Mesenchymal stem cell (in vitro differentiated cells and primary cell): ENCODE measurements at regions not wholly inside any gene's neighbourhood (a gene's known extent, or its start where the extent isn't known, plus 50 kb on each side); places are given as distances from the start of the nearest gene placed in this dataset.

ENCODE experiments used
- DNase-seq: peaks from one replicate; pipeline ENCODE4 v3.0.0-alpha.2; 2013
- H2AFZ ChIP-seq: one replicate; pipeline ENCODE4 v1.6.1; 2013; ENCODE audit warnings: low read depth, mild to moderate bottlenecking, control low read depth, inconsistent platforms, low read length, moderate library complexity
- H2AK5ac ChIP-seq: 2 replicates; pipeline ENCODE4 v1.6.1; 2013; ENCODE audit warnings: low read length, moderate library complexity, mild to moderate bottlenecking, inconsistent platforms; ENCODE audit not compliant: severe bottlenecking
- H2BK120ac ChIP-seq: one replicate; pipeline ENCODE4 v1.6.1; 2013; ENCODE audit warnings: low read depth, mild to moderate bottlenecking, inconsistent platforms, low read length, moderate library complexity
- H2BK12ac ChIP-seq, 2 experiments: one replicate each; pipeline ENCODE4 v1.6.1; 2013; ENCODE audit warnings: inconsistent platforms in 2 of 2, low read length in 2 of 2, mild to moderate bottlenecking in 2 of 2, moderate library complexity in 2 of 2, control low read depth in 1 of 2
- H2BK15ac ChIP-seq: one replicate; pipeline ENCODE4 v1.6.1; 2013; ENCODE audit warnings: mild to moderate bottlenecking, low read depth, inconsistent platforms; ENCODE audit not compliant: poor library complexity, severe bottlenecking
- H2BK5ac ChIP-seq: 2 replicates; pipeline ENCODE4 v1.6.1; 2013; ENCODE audit warnings: low read depth, mild to moderate bottlenecking, low read length, control low read depth, inconsistent platforms; ENCODE audit not compliant: poor library complexity, severe bottlenecking
- H3K14ac ChIP-seq, 2 experiments: one replicate each; pipeline ENCODE4 v1.6.1; 2013; ENCODE audit warnings: inconsistent platforms in 2 of 2, low read length in 2 of 2, control low read depth in 1 of 2, mild to moderate bottlenecking in 1 of 2, moderate library complexity in 1 of 2
- H3K18ac ChIP-seq, 2 experiments: one replicate each; pipeline ENCODE4 v1.6.1; 2013; ENCODE audit warnings: inconsistent platforms in 2 of 2, low read length in 2 of 2, control low read depth in 1 of 2, low read depth in 1 of 2, mild to moderate bottlenecking in 1 of 2
- H3K23ac ChIP-seq, 2 experiments: one replicate each; pipeline ENCODE4 v1.6.1; 2013; ENCODE audit warnings: inconsistent platforms in 2 of 2, low read length in 2 of 2, mild to moderate bottlenecking in 2 of 2, moderate library complexity in 2 of 2, control low read depth in 1 of 2
- H3K27ac ChIP-seq: 2 replicates; pipeline ENCODE4 v1.5.1; 2013; ENCODE audit warnings: mild to moderate bottlenecking, moderate library complexity, low read length, control low read depth, inconsistent platforms; ENCODE audit not compliant: poor library complexity, severe bottlenecking
- H3K27me3 ChIP-seq, 2 experiments: 2 replicates each; pipeline versions ENCODE4 v1.6.1 to v1.7.0; 2013; ENCODE audit warnings: low read length in 2 of 2, mild to moderate bottlenecking in 2 of 2, moderate library complexity in 2 of 2, control low read depth in 1 of 2, inconsistent platforms in 1 of 2; ENCODE audit not compliant: control insufficient read depth in 1 of 2, insufficient read depth in 1 of 2
- H3K36me3 ChIP-seq, 2 experiments: 2 replicates each; pipeline versions ENCODE4 v1.6.1 to v1.7.0; 2013; ENCODE audit warnings: low read length in 2 of 2, control low read depth in 1 of 2, inconsistent platforms in 1 of 2, low read depth in 1 of 2, mild to moderate bottlenecking in 1 of 2; ENCODE audit not compliant: insufficient read depth in 2 of 2, control insufficient read depth in 1 of 2
- H3K4ac ChIP-seq, 2 experiments: one replicate each; pipeline ENCODE4 v1.6.1; 2013; ENCODE audit warnings: inconsistent platforms in 2 of 2, low read length in 2 of 2, mild to moderate bottlenecking in 2 of 2, moderate library complexity in 2 of 2, control low read depth in 1 of 2, low read depth in 1 of 2
- H3K4me1 ChIP-seq: 2 replicates; pipeline ENCODE4 v1.6.1; 2013; ENCODE audit warnings: low read depth, low read length, control low read depth; ENCODE audit not compliant: control insufficient read depth, insufficient read depth
- H3K4me2 ChIP-seq: 2 replicates; pipeline ENCODE4 v1.6.1; 2013; ENCODE audit warnings: low read length, mild to moderate bottlenecking, inconsistent platforms; ENCODE audit not compliant: poor library complexity, severe bottlenecking
- H3K4me3 ChIP-seq, 2 experiments: 2 replicates each; pipeline versions ENCODE4 v1.5.1 to v1.7.0; 2013; ENCODE audit warnings: low read length in 2 of 2, mild to moderate bottlenecking in 2 of 2, control low read depth in 1 of 2, low read depth in 1 of 2; ENCODE audit not compliant: insufficient read depth in 1 of 2
- H3K79me1 ChIP-seq: replicated peaks from 2 replicates; pipeline ENCODE4 v1.6.1; 2013; ENCODE audit warnings: mild to moderate bottlenecking, control low read depth, low read length, inconsistent platforms; ENCODE audit not compliant: poor library complexity, severe bottlenecking
- H3K9ac ChIP-seq: 2 replicates; pipeline ENCODE4 v1.7.0; 2013; ENCODE audit warnings: mild to moderate bottlenecking, low read length, moderate library complexity
- H3K9me3 ChIP-seq: 2 replicates; pipeline ENCODE4 v1.7.0; 2013; ENCODE audit warnings: mild to moderate bottlenecking, low read length; ENCODE audit not compliant: control insufficient read depth
- H4K8ac ChIP-seq: one replicate; pipeline ENCODE4 v1.6.1; 2013; ENCODE audit warnings: inconsistent platforms, mild to moderate bottlenecking, low read length, moderate library complexity
- H4K91ac ChIP-seq: one replicate; pipeline ENCODE4 v1.6.1; 2013; ENCODE audit warnings: mild to moderate bottlenecking, low read length, inconsistent platforms
- WGBS: methylation state at CpG from one replicate; pipeline ENCODE4 v1.1.7; 2013; ENCODE audit warnings: mixed read lengths; 5-methylcytosine and 5-hydroxymethylcytosine counted together

DNA sequence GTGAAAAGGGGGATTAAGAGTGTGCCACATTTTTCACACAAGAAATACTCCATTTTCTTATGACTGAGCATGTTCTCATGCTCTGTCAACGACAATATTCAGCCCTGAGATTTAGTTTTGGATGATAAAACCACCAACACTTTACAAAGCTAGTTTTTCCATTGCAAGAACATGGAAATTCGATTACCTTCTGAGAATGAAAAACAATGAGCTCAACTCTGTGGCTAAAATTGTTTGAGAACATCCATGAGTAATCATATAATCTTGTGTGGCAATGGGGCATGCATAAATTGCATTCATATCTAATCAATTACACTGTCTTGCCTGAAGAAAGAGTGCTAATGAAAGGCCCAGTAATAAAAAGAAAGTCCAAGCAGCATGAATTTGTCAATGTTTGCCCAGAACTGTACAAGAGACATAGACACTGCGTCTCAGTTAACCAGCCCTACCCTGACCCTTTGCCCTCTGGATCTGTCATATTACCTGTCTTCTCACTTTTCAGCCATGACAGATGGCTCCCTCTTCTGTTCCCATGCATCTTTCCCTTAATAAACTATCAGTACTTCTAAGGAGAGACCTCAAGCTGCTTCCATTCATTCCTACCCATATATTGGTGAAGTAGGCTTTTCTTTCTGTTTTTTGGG is 253.4 kb downstream of the FAM76B start:
- Histone ChIP-seq H2BK120ac (no peak overlapping the region), H3K4ac (no peak overlapping the region), H3K14ac (no peak overlapping the region), H4K91ac (no peak overlapping the region), H3K27ac (no peak overlapping the region), H3K9me3 (peaks cover 3% of the 10 kb centered on the region), H3K18ac (no peak overlapping the region), H2BK5ac (no peak overlapping the region), H3K9ac (no peak overlapping the region), H2BK15ac (no peak overlapping the region), H3K27me3 (no peaks in the 10 kb centered on the region), H3K4me1 (no peaks in the 10 kb centered on the region), H3K23ac (no peak overlapping the region), H3K4me3 (no peak overlapping the region), H3K79me1 (no peaks in the 10 kb centered on the region), H2AK5ac (no peak overlapping the region), H3K36me3 (no peaks in the 10 kb centered on the region), H2BK12ac (peak overlapping the region in 1 of 2 experiments; percentile 63), H3K4me2 (no peak overlapping the region), H2AFZ (no peak overlapping the region), H4K8ac (no peak overlapping the region)
- 92% methylated on average over 2 of the region's 3 CpGs for WGBS
- DNase-seq = no peak

GRCh38 chr11:95534809-95535208 is 254.8 kb downstream of the FAM76B start:
- no peak overlapping the region for H2BK15ac ChIP-seq
- H3K14ac ChIP-seq = no peak overlapping the region
- H3K4me1 ChIP-seq = no peaks in the 10 kb centered on the region
- no peak overlapping the region for H3K18ac ChIP-seq
- H3K9ac ChIP-seq = no peak overlapping the region
- H3K4ac ChIP-seq = no peak overlapping the region
- H3K27ac ChIP-seq = no peak overlapping the region
- no peaks in the 10 kb centered on the region for H3K79me1 ChIP-seq
- H4K8ac ChIP-seq = no peak overlapping the region
- H3K23ac ChIP-seq = no peak overlapping the region
- no peak overlapping the region for H2AFZ ChIP-seq
- no peaks in the 10 kb centered on the region for H3K27me3 ChIP-seq
- no peak overlapping the region for H3K4me3 ChIP-seq
- no peak overlapping the region for H4K91ac ChIP-seq
- H2BK120ac ChIP-seq = no peak overlapping the region
- no peak overlapping the region for H2AK5ac ChIP-seq
- no peak overlapping the region for H3K4me2 ChIP-seq
- H2BK5ac ChIP-seq = no peak overlapping the region
- H3K36me3 ChIP-seq = no peaks in the 10 kb centered on the region
- H2BK12ac ChIP-seq = no peak overlapping the region
- H3K9me3 ChIP-seq = peaks cover 3% of the 10 kb centered on the region
- no peak for DNase-seq

DNA sequence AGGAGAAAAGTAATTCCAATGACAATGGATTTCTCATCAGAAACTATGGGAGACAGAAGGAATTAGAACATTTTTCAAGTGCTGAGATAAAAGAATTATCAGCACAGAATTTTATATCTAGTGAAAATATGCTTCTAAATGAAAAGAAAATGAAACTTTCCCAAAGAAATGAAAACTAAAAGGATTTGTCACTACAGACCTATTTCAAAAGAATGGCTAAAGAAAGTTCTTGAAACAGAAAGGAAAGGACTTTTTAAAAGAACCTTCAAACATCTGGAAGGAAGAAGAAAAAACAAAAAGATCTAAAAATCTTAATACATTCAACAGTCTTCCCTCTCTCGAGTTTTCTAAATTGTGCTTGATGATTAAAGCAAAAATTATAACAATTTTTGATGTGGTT is 255.4 kb downstream of the FAM76B start:
- no CpG with 5 or more reads among the region's 1 CpG for WGBS
- no peak overlapping the region for H3K27ac ChIP-seq
- H2AK5ac ChIP-seq = no peak overlapping the region

DNA sequence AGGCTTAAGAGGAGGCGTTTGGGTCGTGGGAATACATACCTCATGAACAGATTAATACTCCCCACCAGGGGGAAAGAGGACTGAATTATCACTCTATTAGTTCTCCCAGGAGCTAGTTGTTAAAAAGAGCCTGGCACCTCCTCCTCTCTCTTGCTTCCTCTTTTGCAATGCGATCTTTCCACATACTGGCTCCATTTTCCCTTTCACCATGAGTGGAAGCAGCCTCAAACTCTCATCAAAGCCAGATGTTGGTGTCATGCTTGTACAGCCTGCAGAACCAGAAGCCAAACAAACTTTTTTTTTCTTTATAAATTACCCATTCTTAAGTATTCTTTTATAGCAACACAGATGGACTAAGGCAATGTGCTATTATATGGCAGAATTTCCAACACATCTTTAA is 258.5 kb downstream of the FAM76B start:
- 95% methylated on average over 1 of the region's 3 CpGs for WGBS
- H2BK5ac ChIP-seq = no peak overlapping the region
- no peak overlapping the region for H2BK15ac ChIP-seq
- H2AK5ac ChIP-seq = no peak overlapping the region
- no peak overlapping the region for H4K8ac ChIP-seq
- no peak overlapping the region for H3K23ac ChIP-seq
- no peak overlapping the region for H4K91ac ChIP-seq
- no peak overlapping the region for H3K4ac ChIP-seq
- no peak overlapping the region for H3K4me2 ChIP-seq
- no peak overlapping the region for H3K27ac ChIP-seq
- H3K14ac ChIP-seq = no peak overlapping the region
- H3K36me3 ChIP-seq = no peaks in the 10 kb centered on the region
- H3K18ac ChIP-seq = no peak overlapping the region
- H3K4me1 ChIP-seq = no peaks in the 10 kb centered on the region
- H2BK120ac ChIP-seq = no peak overlapping the region
- H3K9me3 ChIP-seq = peaks cover 3% of the 10 kb centered on the region
- DNase-seq = peak; percentile 22
- no peak overlapping the region for H3K9ac ChIP-seq
- no peaks in the 10 kb centered on the region for H3K79me1 ChIP-seq
- H3K4me3 ChIP-seq = no peak overlapping the region
- H2BK12ac ChIP-seq = no peak overlapping the region
- no peaks in the 10 kb centered on the region for H3K27me3 ChIP-seq
- no peak overlapping the region for H2AFZ ChIP-seq

More for the DNA sequence above, 255.4 kb downstream of the FAM76B start:
- Histone ChIP-seq H2BK5ac (no peak overlapping the region), H3K18ac (no peak overlapping the region), H2AFZ (no peak overlapping the region), H3K23ac (no peak overlapping the region), H2BK120ac (no peak overlapping the region), H3K4me2 (no peak overlapping the region), H3K27me3 (no peaks in the 10 kb centered on the region), H4K91ac (no peak overlapping the region), H4K8ac (no peak overlapping the region), H3K14ac (no peak overlapping the region), H3K79me1 (no peaks in the 10 kb centered on the region), H3K4me1 (no peaks in the 10 kb centered on the region), H3K9me3 (peaks cover 3% of the 10 kb centered on the region), H3K36me3 (no peaks in the 10 kb centered on the region), H3K4me3 (no peak overlapping the region), H2BK15ac (no peak overlapping the region), H2BK12ac (no peak overlapping the region), H3K4ac (no peak overlapping the region), H3K9ac (no peak overlapping the region)
- no peak for DNase-seq
